ENCODE measurements at regions not wholly inside any gene's neighbourhood (a gene's known extent, or its start where the extent isn't known, plus 50 kb on each side); places are given as distances from the start of the nearest gene placed in this dataset.

DNA sequence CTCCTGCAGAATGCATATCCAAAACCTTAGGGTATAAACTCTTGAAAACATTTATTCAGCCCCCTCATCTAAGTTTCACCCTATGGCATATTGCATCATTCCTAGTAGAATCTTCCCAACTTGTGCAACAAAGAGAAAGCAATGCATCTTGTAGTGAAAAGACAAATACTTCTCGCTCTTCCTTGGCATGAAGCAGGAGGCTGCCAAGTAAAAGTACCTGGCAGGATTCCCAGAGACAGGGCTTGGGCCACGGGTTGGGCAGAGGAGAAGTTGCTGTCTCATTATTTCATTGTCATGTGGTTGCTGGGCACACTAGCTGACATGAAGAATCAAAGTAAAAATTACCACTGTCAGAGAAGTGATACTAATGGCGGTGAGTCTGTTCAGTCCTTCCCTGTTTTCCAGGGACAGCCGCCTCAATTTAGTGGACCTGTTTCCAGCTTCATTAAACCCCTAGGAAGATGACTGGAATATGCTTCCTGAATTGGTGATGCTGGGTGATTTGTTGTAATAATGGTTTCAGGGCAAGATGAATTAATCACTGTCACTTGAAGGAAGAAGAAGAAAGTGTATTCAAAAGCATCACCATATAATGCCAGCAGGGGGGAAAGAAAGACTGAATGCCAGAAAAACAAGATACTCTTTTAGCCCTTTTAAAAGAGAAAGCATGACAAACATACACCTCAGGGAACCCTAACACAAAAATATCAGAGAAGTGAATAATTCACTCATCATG lies 380.5 kb upstream of the IGFBP7 start:
- H4K20me1 ChIP-seq (ENCODE audit: insufficient read depth, low read length), result no peaks in the 10 kb centered on the region
- no peak overlapping the region for H3K9ac ChIP-seq (ENCODE audit: insufficient read depth, low read depth, low read length)
- no peaks in the 10 kb centered on the region for H3K36me3 ChIP-seq (replicated peaks in 1 of 2; ENCODE audit: control insufficient read depth in 1 of 2, insufficient read depth in 2 of 2, low read length in 2 of 2)
- DNase-seq (ENCODE audit: low spot score), result no peak
- intact Hi-C loops (cut with micrococcal nuclease; ENCODE audit: unreplicated experiment), result no loop called here
- FAIRE-seq, result no peak
- no peak overlapping the region for H3K4me2 ChIP-seq (ENCODE audit: low read depth, low read length)
- ATAC-seq, result no peak
- WGBS (ENCODE audit: low lambda C conversion rate), result 24% methylated on average over 4 of the region's 4 CpGs
- TF ChIP-seq ATF7 (IDR thresholded peaks at IDR 0.05) (0 out of 2 replicates have a peak, but pooled peaks have one; percentile 30), ATF7 (CRISPR knock-in tag; IDR thresholded peaks at IDR 0.05) (no peak), SAP130 (CRISPR knock-in tag; IDR thresholded peaks at IDR 0.05; ENCODE audit: low read depth) (no peak), THYN1 (CRISPR knock-in tag; IDR thresholded peaks at IDR 0.05; ENCODE audit: borderline replicate concordance, low read depth) (no peak), ELF3 (CRISPR knock-in tag; IDR thresholded peaks at IDR 0.05) (no peak), ZMAT5 (CRISPR knock-in tag; IDR thresholded peaks at IDR 0.05; ENCODE audit: borderline replicate concordance, low read depth) (no peak), CEBPB (IDR thresholded peaks at IDR 0.05; ENCODE audit: borderline replicate concordance, low read depth, low read length) (peak; percentile 51; the same call in 1 of the 2 replicates), MLLT10 (CRISPR knock-in tag; IDR thresholded peaks at IDR 0.05) (no peak), PPARG (CRISPR knock-in tag; conservative IDR thresholded peaks at IDR 0.05) (no peak), FOXK1 (CRISPR knock-in tag; IDR thresholded peaks at IDR 0.05; ENCODE audit: borderline replicate concordance, low read depth) (no peak), ZNF569 (CRISPR knock-in tag; IDR thresholded peaks at IDR 0.05; ENCODE audit: borderline replicate concordance) (no peak), XBP1 (CRISPR knock-in tag; IDR thresholded peaks at IDR 0.05) (no peak), ZNF543 (CRISPR knock-in tag; IDR thresholded peaks at IDR 0.05) (no peak), ZBTB43 (CRISPR knock-in tag; conservative IDR thresholded peaks at IDR 0.05) (no peak), ZZZ3 (CRISPR knock-in tag; IDR thresholded peaks at IDR 0.05; ENCODE audit: borderline replicate concordance) (no peak), HOXA9 (CRISPR knock-in tag; IDR thresholded peaks at IDR 0.05; ENCODE audit: borderline replicate concordance) (no peak)
- TF ChIP-seq, protein P1, sequence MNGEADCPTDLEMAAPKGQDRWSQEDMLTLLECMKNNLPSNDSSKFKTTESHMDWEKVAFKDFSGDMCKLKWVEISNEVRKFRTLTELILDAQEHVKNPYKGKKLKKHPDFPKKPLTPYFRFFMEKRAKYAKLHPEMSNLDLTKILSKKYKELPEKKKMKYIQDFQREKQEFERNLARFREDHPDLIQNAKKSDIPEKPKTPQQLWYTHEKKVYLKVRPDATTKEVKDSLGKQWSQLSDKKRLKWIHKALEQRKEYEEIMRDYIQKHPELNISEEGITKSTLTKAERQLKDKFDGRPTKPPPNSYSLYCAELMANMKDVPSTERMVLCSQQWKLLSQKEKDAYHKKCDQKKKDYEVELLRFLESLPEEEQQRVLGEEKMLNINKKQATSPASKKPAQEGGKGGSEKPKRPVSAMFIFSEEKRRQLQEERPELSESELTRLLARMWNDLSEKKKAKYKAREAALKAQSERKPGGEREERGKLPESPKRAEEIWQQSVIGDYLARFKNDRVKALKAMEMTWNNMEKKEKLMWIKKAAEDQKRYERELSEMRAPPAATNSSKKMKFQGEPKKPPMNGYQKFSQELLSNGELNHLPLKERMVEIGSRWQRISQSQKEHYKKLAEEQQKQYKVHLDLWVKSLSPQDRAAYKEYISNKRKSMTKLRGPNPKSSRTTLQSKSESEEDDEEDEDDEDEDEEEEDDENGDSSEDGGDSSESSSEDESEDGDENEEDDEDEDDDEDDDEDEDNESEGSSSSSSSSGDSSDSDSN (CRISPR knock-in tag; IDR thresholded peaks at IDR 0.05), result no peak
- no peak overlapping the region for H3K27ac ChIP-seq (ENCODE audit: extremely low read length, insufficient read depth, low read length)
- in situ Hi-C loops (cut with HindIII; ENCODE audit: extremely low pct_ligation_motif_present, low pct_unique_long_range_greater_than_20kb), result no loop called here
- ChIA-PET POLR2A (no interaction called here), CTCF (ENCODE audit: low intra/inter-chr PET ratio, low total read pairs) (no interaction called here)
- no peaks in the 10 kb centered on the region for H3K79me2 ChIP-seq (ENCODE audit: insufficient read depth, low read length)
- no peaks in the 10 kb centered on the region for H3K27me3 ChIP-seq (ENCODE audit: control insufficient read depth in 1 of 2, insufficient read depth in 2 of 2, low read length in 2 of 2)
- H2AFZ ChIP-seq (ENCODE audit: low read length), result no peak overlapping the region
- BruUV-seq (replicated peaks), result no TSS peak
- no peaks in the 10 kb centered on the region for H3K9me3 ChIP-seq (ENCODE audit: low read length)
- H3K4me1 ChIP-seq (ENCODE audit: insufficient read depth, low read length), result no peaks in the 10 kb centered on the region
- H3K4me3 ChIP-seq (replicated peaks in 1 of 3; ENCODE audit: insufficient read depth in 1 of 3, low read depth in 2 of 3, low read length in 3 of 3), result no peak overlapping the region

Data from HepG2 (cell line).